HG03439 (cell line): ENCODE measurements at regions not wholly inside any gene's neighbourhood (a gene's known extent, or its start where the extent isn't known, plus 50 kb on each side); places are given as distances from the start of the nearest gene placed in this dataset.

ENCODE experiments used
- ATAC-seq: cut with Tn5 transposase; IDR thresholded peaks from one replicate; pipeline ENCODE4 v1.9.1; 2021; ENCODE audit warnings: mild to moderate bottlenecking, moderate library complexity; ENCODE audit not compliant: unreplicated experiment

DNA sequence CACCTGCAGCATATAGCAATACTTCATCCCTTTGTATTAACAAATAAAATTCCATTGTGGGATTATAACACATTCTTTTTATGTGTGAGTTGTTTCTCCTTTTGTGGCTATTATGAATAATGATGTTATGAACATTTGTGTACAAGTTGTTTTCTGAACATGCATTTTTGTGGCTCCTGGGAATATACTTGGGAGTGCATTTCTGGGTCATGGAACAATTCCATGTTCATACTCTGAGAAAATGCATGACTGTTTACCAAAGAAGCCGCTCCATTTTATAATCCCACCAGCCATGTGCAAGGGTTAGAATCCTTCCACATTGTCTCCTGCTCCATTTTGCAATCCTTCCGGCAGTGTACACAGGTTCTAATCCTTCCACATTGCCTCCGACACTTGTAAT is 713.8 kb downstream of the TBC1D22A start:
- no peak for ATAC-seq

DNA sequence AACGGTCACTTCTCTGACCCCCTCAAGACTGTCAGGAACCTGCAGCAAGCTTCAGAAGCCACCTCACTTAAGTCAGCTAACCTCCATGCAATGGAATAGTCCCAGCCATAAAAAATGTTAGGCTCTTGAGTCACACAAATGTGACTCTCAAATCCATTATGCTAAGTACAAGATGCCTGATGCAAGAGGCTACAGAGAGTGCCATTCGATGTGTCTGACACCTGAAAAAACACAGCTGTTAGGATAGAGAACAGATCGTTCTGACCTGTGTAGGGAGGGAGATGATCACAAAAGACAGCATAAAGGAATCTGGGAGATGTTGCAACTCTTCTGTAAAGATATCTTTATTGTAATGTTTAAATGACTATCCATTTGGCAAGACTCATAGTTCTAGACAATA is 712.4 kb downstream of the TBC1D22A start:
- ATAC-seq = no peak

DNA sequence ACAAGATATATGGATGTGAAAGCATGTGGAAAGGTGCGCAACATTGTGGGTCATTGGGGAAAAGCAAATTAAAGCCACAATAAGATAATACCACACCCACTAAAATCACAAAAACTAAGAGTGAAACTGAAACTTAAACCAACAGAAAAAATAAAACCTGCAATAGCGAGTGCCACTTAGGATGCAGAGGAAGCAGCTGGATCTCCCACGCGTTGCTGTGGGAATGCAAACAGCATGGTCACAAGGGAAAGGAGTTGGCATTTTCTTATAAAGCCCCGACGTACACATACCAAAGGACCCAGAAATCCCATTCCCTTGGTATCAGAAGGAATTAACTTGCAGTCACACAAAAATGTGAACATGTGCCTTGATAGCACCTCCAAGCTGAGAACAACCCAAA is 712.0 kb downstream of the TBC1D22A start:
- no peak for ATAC-seq

- no peak for ATAC-seq
These were observed 710.2 kb downstream of the TBC1D22A start for GRCh38 chr22:47472636-47473035.

DNA sequence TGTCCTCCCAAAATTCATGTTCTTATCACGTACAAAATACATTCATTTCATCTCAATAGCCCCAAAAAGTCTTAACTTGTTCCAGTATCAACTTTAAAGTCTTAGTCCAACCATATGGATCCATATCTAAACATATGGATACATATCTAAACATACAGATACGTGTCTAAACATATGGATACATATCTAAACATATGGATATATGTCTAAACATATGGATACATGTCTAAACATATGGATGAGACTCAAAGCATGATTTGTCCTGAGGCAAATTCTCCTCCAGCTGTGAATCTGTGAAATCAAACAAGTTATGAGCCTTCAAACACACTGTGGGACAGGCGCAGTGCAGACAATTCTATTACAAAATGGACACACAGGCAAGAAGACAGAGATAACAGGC is 709.0 kb downstream of the TBC1D22A start:
- no peak for ATAC-seq

DNA sequence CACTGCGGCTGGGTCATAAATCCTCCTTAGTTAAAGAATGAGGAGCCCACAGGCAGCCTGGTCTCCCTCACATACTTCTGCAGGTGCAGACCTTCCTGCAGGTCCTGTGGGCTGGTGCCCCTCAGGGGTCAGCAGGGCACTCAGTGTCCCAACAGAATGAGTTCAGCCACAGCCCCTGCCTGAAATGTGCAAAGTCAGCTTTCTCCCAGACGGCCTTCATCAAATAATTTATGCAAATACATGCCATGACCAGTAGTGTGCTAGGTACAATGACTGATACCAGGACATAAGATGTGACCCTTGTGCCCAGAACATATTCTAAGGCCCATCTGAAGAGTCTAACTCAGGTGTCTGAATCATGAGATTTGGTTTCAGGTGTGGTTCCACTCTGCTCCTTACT is 703.4 kb downstream of the TBC1D22A start:
- ATAC-seq = no peak

DNA sequence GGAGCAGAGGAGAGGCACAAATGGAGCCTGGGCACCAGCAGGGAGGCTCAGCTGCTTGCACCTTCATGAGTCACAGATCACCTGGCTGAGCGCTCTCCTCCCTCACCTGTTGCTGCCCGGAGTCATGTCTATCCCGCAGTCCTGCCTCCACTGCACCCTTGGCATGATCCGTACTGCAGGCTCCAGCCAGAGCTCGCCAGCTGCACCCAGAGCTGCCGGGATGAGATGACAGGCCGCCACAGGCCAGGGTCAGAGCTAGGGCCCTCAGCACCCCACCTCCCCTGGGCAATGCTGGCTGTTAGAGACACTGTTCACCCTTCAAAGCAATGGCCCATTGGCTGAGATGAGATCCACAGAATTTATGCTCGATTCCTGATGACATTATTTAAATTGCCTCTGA is 702.8 kb downstream of the TBC1D22A start:
- ATAC-seq = no peak

DNA sequence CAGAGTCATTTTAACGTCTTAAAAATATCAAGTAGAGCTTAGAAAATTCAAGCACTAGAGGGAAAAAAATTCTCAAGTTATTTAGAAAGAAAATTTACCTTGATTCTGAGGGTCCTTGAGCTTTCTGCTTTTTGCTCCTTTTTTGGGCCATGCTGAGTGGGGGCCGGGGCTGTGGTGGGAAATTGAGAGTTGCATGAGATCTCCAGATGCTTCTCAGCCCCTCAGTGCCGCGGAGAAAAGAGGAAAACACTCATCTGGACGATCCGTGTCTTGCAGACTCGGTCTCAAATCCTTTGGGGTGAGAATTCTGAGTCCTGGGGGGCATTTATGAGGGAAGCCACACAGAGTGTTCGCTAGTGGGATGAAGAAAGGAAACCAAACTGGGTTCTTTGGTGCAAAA is 700.8 kb downstream of the TBC1D22A start:
- no peak for ATAC-seq

DNA sequence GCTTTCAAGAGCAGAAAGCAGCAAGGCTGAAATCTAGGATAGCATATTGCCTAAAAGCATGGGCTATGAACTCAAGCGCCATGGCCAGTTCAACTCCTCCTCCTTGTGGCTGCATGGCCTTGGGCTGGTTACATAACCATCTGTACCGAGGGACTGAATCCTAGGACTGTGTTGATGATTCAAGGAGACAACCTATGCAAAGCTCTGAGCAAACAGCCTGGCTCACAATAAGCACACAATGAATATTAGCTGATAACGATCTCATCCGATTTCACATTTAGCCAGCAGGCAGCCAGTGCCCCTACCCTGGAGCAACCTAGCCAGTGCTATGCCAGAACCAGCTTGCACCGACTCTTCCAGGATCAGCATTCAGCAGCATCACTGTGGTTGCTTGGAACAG is 698.4 kb downstream of the TBC1D22A start:
- no peak for ATAC-seq

DNA sequence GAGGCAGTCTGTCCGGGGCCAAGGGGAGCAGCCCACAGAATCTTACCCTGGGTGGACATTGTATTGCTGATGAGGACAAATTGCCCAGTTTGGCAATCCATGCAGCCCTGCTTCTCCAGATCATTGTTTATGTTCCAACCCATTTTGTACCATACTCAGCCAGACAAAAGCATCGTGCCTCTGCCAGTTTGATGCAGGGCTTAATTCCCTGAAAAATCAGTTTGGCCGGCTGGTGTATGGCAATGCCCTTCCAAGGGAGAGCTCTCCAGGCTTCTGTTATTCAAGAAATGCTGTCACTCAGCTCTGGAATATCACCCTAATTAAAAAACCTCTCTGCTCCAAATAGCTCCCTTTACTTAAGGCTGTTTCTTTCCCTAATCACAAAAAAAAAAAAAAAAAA is 697.7 kb downstream of the TBC1D22A start:
- no peak for ATAC-seq

GRCh38 chr22:47458348-47458747 is 695.9 kb downstream of the TBC1D22A start:
- no peak for ATAC-seq

DNA sequence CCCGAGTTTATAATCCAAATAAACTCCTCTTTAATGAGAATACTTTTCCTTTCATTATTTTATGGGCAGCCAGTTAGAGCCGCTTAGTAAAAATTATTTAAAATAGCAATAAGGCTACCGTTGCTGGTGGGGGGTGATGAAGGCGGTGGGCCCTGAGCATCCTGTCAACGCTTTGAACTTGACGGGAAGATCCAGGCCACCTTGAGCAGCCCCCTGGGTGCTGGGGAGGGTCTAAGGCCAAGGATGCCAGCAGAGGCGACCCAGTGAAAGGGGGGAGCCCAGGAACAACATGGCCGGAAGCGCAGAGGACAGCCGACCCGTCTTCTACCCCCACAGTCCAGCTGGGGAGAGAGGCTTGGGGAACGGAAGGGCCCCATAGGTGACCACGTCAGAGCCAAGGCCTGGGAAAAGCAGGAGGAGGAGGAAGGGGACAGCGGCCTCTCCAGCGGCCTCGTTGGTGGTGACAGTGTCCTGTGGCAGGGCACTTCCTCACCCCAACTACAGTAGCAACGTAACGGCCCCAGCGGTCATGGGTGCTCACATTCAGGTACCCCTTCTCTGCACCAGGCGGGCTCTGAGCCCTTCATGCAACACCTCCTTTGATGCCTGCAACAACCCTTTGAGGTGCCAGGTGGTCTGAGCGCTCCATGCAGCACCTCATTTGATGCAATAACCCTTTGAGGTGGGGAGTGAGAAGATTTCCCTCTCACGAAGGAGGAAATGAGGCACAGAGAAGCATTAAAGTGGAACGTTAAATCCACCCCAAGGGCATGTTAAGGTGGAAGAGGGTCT is 695.3 kb downstream of the TBC1D22A start:
- ATAC-seq = no peak

DNA sequence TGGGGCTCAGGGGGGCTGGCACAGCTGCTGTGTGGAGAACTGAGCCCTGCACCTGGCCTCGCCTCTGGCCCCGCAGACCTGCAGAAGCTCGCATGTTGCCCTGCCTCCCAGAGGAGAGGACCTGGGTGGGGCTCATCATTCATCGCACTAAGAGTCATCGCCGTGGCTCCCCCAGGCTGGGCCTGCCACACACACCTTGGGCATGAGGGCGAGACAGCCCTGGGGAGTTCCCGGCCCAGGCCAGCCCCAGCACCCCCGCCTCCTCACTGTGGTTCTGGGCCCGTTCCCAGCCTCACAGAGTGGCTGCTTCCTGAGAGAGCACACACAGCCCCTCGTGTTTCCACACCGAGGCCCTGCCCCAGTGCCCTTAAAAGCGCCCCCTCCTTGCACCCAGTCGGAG is 694.6 kb downstream of the TBC1D22A start:
- ATAC-seq = no peak

DNA sequence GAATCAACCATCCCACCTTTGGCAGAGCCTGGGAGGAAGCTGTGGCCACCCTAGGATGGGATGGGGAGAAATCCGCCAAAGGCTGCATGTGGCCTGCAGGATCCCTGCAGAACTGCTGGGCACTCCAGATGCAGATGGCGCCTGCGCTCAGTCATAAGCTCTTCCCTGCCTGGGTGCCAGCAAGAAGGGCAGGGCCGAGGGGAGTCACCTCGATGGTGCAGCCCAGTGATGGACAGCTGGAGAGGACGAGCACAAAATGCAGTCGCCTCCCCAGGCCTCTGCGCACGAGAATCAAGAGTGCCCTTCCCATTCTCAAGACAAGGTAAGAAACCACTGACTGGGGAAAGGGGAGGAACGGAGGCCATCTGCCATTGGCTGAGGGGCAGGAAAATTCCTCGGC is 693.6 kb downstream of the TBC1D22A start:
- no peak for ATAC-seq

GRCh38 chr22:47453049-47453448 is 690.6 kb downstream of the TBC1D22A start:
- no peak for ATAC-seq

- no peak for ATAC-seq
These were observed 689.7 kb downstream of the TBC1D22A start for GRCh38 chr22:47452184-47452583.

- ATAC-seq = no peak
These were observed 688.5 kb downstream of the TBC1D22A start for GRCh38 chr22:47450876-47451475.

DNA sequence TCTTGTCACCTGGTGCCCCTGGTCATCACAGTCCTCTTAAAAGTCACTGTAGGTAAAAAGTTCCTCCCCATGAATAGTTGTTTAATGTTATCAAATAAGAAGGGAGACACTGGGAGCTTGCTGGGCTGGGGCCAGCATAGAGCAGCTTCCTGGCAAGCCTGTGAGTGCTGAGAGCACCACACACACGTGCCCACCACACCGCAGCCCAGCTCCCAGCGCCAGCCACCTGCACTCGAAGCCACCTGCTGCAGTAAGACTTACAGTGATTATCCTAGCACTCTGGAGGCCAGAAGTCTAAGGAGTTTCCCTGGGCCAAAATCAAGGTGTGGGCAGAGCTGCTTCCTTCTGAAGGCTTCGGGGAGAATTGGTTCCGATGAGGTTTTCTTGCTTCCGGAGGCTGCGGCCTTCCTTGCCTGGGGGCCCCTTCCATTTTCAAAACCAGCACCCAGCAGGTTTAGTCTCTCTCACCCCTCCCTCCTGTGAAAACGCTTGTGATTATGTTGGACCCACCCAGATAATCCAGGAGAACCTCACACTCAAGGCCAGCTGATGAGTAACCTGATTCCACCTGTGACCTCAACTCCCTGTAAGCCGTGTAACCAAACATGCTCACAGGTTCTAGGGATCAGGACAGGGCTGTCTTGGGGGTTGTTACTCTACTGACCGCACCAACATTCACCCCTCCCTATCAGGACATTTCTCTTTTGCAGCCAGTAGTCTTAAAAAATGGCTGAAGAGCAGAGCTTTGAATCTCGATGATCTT is 687.2 kb downstream of the TBC1D22A start:
- ATAC-seq = no peak

- ATAC-seq = no peak
These were observed 686.1 kb downstream of the TBC1D22A start for GRCh38 chr22:47448231-47449223.

- no peak for ATAC-seq
These were observed 684.7 kb downstream of the TBC1D22A start for GRCh38 chr22:47446821-47447810.
